Activated CD8-positive, alpha-beta memory T cell treated with anti-CD3 and anti-CD28 coated beads for 1 hour (primary cell): ENCODE measurements at regions not wholly inside any gene's neighbourhood (a gene's known extent, or its start where the extent isn't known, plus 50 kb on each side); places are given as distances from the start of the nearest gene placed in this dataset.
"Not testable (repeated sequence)": the region's sequence is repeated elsewhere in the genome, so short reads cannot be mapped to it uniquely, and the experiment has no call there.

Experiments
- DNase-seq, 2 donors: peaks; one replicate each; pipeline ENCODE4 v3.0.0-alpha.2; 2020; ENCODE audit warnings: low read depth in 1 of 2; ENCODE audit errors: extremely low read depth in 1 of 2

DNA sequence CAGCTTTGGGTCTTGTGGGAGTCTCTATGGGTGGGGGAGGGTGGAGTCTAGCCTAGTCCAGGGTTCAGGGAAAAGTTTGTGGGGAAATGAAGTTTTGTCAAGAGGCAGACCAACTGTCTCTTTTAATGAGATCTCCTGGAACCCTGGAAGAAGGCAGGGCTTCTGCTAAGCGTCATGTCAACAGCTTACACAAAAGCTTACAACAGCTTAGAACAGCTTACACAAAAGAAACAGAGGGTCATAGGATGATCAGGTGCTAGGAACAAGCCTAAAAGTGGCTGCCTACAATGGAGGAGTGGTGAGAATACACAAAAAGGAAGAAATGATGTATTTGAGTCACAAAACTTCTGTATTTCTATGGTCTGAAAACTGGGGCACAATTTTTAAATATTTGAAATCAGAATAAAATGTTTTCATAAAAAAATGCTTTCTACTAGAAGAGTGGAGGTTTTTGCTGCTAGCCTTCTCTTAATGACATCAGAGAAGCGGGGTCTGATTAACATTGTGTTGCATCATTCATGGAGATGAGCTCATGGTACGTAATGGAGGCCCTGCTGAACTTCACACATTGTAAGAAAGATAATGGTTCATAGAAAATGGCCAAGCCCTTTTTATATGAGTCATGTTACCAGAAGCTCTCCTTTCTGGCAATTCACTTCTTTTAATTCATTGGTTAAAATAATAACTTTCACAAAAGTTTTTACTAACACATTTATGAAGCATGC lies 351.0 kb downstream of the PIK3C3 start:
- DNase-seq = no peak

DNA sequence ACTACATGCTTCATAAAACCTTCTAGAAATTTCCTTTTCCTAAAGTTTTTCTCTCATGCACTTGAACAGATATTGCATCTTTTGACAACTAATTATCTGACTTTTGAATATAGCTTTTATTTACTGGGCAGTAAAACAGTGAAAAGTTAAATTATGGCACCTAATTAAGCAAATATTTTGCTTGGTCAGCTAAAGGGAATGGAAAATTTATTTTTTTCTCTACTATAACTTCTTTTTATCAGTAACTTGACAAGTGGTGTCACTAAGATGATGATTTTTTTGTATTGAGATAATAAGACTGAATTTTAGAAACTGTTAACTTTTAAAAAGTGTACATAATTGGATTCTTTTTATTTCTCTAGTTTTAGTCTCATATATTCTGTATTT lies 351.6 kb downstream of the PIK3C3 start:
- no peak for DNase-seq

DNA sequence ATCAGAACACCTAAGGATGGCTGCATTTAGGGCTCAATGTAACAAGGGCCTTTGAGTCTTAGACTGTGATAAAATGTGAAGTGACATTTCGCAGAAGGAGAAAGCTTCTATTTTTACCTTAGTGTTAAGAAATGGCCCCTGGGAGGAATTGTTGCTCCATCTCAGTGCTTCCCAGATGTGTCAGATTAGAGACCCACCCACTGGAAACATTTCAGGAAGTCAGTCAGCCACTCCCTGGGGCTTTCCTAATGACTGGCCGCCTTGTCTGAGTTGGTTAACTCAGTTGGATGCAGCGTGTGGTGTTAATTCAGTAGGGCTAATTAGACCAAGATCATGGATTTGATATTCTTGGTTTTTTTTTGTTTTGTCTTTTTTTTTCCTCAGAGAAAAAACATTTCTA lies 355.9 kb downstream of the PIK3C3 start:
- DNase-seq = no peak

DNA sequence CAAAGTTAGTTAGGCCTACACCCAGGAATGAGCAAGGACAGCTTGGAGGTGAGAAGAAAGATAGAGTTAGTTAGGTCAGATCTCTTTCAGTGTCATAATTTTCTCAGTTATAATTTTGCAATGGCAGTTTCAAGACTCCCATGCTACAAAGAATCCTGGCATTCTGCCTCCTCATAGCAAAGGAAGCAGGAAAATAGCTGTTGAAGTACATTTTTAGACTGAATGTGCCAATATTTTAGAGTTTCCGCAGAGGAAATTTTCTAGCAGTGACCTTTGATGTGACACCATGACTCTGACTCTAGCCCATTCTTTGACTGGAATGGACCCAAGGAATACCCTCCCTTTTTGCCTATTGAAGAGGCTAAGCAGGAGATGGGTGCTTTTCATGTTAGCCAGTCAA lies 371.7 kb downstream of the PIK3C3 start:
- DNase-seq = no peak

DNA sequence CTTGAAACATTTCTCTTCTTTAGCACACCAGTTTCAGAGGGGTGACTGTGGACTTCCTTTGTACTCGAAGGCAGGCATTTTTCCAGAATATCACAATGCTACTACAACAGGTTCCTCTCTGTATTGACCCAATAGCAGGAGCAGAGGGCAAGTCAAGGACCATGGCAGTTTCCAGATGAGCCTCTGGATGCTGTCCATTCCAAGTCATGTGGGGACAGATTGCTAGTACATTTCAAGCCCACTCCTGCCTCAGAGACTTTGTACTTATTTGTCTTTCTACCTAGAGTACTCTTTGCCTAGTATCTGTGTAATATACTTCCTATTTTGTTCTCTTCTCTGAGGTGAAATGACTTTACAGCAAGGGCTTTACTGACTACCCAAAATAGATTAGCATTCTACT lies 373.9 kb downstream of the PIK3C3 start:
- no peak for DNase-seq

DNA sequence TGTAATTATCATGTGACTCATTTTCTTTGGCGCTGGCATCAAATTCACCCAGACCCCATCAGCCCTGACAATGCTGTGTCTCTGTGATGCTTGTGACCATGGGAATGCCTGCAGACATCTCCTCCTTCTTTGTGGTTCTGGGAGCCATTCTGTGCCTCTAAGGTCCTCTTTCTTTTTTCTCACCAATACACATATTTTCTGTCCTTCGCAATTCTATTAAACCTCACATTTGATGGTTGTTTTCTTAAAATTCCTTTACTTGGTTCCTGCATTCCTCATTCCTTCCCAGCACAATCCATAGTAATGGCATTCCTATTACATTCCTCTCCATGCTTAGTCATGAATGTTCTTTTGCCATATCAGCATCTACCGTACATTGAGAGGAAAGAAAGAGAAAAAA lies 375.3 kb downstream of the PIK3C3 start:
- no peak for DNase-seq

DNA sequence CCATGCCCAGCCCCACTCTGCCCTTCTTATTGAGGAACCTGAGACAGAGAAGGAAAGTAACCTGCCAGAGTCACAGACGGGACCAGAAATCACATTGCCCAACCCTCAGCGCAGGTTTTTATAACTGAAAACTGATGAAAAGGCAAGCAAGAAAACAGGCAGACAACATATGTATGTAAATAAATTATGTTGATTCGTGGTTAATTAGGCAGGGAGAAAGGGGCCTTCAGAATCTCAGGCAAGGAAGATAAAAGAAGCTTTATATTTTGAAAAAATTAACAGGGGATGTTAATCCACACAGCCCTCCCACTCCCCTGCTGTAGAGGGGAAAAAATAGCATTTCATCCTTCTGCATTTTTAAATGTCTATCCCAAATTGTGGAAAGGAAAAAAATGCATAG lies 378.5 kb downstream of the PIK3C3 start:
- no peak for DNase-seq

DNA sequence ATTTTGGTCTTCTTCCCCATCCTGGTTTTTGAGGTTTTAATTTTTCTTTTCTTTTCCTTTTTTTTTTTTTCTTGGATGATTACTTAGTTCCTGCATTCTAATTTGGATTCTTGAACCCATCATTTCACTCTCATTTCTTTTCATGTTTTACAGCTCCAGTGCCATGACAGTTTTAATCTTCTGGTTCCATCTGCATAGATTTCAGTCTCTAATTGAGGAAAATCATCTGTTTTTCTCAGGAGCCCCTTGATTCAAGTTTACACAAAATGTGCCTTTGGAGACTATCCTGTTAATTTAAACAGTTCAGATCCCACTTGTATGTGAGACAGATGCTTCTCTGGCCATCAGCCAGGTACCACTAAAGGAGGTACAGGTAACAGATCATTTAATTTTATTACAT lies 379.9 kb downstream of the PIK3C3 start:
- DNase-seq = no peak

DNA sequence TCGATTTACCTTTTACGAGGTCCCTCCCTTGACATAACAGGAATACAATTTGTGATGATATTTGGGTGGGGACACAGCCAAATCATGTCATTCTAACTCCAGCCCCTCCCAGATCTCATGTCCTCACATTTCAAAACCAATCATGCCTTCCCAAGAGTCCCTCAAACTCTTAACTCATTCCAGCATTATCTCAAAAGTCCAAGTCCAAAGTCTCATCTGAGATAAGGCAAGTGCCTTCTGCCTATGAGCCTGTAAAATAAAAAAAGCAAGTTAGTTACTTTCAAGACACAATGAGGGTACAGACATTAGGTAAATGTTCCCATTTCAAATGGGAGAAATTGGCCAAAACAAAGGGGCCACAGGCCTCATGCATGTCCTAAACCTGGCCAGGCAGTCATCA lies 381.1 kb downstream of the PIK3C3 start:
- no peak for DNase-seq

DNA sequence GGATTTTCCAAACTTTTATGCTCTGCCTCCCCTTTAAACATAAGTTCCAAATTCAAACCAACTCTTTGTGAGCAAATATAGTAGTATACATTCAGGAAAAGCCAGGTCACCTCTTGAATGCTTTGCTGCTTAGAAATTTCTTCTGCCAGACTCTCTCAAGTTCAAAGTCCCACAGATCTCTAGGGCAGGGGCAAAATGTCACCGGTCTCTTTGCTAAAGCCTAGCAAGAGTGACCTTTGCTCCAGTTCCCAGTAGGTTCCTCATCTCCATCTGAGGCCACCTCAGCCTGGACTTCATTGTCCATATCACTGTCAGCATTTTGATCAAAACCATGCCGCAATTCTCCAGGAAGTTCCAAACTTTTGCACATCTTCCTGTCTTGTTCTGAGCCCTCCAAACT lies 382.3 kb downstream of the PIK3C3 start:
- not testable (repeated sequence) for DNase-seq

DNA sequence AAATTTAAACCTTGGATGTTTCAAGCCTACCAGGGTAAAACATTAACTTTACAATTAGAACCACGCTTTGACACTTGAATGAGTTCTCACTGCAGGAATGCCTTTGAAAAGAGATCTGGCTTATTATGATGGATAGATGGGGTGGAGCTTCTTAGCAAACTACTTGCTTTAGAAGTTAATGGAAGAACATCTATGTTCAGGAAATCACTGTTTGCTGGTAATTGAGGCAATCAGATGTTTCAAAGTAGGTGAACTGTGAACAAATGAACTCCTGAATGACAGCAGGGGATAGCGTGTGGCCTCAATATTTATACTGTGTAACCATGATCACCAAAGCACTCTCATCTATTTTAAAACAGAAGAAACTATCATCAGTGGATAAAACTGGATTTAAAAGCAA lies 383.6 kb downstream of the PIK3C3 start:
- no peak for DNase-seq

DNA sequence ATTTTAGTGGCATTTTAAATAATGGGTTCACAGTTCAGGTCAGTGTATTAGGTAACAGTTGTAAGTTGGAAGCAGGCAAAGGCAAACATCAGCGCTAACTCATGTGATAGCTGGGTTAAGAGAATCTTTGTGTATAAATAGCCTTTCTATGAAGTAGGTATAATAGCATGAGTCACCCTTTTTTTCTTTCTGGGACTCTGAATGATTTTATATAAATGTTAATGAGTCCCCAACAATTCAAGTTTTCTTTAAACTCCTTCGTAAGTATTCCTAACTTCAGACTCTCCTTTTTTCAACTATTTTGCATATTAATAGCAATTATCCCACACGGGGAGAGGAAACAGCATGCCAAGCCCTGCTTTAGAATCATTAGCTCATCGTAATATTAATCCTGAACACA lies 384.3 kb downstream of the PIK3C3 start:
- no peak for DNase-seq

DNA sequence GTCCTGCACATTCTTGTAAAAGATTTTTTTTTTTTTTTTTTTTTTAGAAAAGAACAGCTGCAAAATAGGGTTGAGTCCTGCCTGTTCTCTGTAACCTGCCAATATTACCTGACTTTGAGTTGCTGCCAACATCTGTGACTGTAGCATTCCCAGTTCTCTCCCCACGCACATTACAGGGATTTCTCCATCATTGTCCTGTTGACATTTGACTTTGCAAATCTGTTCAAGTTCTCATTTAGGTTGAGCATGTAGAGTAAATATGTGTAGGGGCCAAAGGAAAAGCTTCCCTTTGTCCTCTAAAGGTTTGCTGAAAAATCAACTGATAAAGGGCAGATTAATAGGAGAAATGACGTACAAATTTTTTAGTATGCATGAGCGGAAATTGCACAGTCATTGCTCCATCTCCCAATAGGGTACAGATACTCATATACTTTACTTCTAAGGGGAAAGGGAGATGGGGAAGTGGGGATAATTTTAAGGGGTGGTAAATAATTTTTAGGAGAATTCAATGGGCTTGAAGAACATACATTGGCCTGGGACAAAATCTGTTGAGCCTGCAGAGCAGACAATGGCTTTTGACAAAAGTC lies 385.5 kb downstream of the PIK3C3 start:
- DNase-seq = no peak

DNA sequence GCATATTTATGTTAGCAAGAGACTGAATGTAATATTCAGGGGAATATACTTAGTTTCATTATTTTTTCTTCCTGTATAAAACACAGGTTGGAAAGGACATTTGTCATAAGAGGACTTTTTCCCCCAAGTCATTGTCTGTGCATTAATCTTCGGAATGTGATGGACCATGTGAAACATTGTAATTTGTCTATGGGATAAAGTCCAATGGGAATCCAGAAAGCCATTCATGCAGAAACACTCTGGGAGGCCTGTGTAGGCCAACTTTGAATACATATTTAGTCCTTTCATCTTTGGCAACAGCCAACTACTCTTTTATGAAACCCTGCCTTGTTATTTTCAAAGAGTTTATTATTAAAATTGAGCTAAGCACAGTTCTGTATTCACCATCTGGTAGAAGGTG lies 386.4 kb downstream of the PIK3C3 start:
- no peak for DNase-seq

DNA sequence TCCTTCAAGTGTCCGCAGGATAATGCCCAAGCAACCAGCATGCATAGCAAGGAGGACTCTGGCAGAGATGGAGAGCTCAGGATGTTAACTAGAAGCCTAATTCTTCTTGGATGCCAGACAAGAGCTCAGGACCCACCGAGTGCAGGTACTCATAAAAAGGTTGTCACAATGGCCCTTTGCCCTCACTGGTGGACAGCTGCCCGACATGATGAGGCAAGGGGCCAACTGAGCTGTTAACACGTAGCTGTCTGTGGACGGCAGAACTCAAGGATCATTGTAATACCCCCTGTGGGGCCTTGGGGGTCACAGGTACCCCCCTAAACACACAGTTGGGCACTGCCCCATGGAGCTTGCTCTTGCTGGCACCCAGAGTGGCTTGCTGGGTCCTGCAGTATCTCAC lies 393.7 kb downstream of the PIK3C3 start:
- no peak for DNase-seq

DNA sequence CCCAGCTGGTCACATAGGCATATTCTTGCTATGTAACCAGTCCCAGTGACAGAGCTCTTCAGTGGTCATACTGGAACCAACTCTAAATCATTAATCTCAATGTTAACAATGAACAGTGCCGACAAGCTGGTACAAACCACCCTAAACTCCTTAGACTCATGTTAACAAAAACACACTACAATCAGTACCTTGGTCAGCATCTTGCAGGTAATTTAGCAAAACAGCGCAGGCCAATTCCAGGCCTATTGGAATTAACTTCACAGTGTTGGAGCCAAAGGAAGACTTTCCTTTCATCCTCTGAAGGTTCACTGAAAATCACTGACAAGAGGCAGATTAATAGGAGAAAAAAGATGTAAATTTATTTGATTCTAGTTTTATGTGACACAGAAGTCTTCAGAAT lies 396.4 kb downstream of the PIK3C3 start:
- no peak for DNase-seq

DNA sequence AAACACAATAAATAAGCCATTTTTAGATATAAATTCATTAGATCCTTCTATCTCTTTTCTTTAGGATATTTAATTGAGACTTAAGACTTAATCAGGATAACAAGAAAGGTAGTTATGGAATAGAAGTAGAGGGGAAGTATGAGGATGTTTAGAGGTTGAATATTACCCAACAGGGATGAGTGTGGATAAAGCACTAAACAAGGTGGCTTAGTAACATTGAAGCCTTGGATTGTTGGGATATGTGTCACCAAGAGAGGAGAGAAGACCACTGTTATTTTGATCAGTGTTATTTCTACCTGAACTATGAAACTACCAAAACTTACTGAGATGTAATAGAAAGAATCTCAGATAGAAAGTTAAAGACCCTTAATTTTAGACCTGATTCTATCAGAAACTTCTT lies 405.7 kb downstream of the PIK3C3 start:
- no peak for DNase-seq

DNA sequence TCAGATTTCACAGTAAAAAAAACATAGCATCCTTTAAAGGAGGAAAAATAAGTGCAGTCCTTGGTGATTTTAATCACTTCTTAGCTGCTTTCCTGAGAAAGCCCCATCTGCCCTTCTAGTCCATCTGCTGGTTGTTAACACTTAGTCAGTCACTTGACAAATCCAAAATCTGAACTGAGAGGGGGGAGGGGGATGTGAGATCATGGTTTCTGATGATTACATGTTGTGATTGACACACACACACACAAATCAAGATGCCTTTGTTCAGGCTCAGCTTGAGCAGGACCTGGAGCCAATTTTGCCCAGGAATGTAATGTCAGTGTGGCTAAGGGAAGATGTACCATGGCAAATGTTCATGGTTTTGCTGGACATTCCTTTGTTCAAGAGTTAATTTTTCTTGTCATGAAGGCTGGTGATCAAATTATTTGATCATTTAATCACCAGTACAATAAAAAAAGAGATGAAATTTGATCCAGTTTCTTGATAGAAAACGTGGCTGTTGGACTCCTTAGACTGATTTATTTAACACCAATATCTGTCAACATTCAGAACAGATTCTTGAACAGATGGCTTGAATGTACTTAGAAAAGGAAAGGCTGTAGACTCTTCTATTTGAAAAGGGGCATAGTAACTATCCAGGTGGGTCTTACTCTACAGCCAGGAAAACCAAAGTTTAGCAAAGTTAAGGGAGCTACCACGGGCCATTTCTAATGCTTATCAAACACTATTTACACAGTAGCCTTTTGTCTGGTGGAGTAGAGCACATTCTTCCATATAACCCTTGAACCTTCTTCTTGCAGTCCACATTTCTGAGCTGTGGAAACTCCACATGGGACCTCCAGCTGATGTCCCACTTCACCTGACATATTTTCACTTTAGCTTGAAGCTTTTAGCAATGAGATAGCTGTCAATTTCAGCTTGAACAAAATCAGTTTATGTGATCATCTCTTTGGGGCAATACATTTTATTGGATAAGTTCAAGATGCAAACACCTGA lies 408.7 kb downstream of the PIK3C3 start:
- no peak for DNase-seq

DNA sequence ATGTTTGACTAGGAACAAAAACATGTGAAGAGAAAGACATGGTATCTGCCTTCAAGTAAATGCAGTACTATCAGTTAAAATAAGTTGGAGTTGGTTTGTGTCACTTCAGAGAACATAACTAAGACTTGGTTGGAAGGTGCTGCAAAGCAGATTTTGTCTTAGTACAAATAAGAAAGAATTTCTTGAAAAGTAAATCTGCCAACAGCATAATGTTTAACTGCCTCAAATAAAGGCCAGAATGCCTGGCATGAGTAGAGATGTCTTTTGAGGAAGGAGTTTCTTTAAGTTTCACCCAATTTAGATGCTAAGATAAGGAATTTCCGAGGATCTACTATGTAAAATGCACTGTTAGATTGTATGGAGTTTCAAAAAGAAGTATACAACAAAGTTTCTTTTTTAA lies 409.7 kb downstream of the PIK3C3 start:
- DNase-seq = no peak

DNA sequence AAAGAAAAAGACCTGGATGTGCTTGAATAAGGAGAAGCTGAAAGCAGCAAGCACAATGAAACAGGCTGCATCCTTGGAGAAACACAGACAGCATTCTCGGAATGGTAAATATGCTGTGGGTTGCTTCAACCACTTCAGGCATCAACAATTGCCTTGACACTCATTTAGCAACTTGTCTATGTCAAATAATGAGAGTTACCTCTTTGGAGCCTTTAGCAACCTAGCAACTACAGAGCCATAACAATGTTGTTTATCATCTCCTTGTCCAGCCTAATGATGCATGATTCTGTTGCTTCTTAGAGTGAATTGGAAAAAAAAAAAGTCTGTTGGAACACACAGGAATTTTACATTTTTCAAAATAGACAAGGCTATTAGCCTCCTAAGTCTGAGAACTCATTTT lies 410.6 kb downstream of the PIK3C3 start:
- no peak for DNase-seq

DNA sequence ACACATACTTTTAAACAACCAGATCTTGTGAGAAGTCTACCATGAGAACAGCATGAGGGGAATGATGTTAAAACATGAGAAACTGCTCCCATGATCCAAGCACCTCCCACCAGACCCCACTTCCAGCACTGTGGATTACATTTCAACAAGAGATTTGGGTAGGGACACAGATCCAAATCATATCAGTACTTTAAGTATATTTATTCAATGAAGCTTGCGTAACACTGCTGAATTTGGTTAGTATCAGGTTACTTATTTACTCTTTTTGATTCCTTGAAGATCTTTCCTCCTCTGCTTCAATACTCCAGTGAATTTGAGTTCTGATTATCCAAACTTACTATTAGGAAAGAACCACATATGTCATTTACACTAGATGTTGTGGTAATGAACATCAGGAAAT lies 418.6 kb downstream of the PIK3C3 start:
- no peak for DNase-seq

DNA sequence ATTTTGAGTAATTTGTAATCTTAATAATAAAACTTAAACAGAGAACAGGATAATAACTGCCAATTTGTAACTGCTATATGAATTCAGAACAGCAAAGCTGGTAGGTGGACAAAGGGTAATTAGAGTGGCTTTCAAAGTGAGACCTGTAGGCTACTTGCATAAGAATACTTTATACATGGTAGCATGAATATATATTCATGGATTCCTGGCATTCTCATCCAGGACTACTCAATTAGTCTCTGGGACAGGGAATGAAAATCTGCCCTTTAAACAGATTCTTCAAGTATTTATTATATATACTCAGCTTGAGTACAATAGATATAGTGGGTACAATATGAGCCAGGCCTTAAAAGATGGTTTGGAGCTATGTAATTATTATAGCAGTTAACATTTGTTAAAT lies 419.9 kb downstream of the PIK3C3 start:
- no peak for DNase-seq
